ENCODE measurements at regions not wholly inside any gene's neighbourhood (a gene's known extent, or its start where the extent isn't known, plus 50 kb on each side); places are given as distances from the start of the nearest gene placed in this dataset.

GRCh38 chr13:88294368-88294767 is 623.2 kb downstream of the SLITRK5 start:
- TF ChIP-seq, protein P1, sequence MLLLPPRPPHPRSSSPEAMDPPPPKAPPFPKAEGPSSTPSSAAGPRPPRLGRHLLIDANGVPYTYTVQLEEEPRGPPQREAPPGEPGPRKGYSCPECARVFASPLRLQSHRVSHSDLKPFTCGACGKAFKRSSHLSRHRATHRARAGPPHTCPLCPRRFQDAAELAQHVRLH (tag by site-specific recombination; IDR thresholded peaks at IDR 0.05): no peak
- TF ChIP-seq ZNF639 (tag by site-specific recombination; IDR thresholded peaks at IDR 0.05) (no peak), ZBTB21 (tag by site-specific recombination; IDR thresholded peaks at IDR 0.05) (no peak), CTCF (tag by site-specific recombination; IDR thresholded peaks at IDR 0.05) (no peak), HOXD13 (CRISPR knock-in tag; IDR thresholded peaks at IDR 0.05; ENCODE audit: borderline replicate concordance) (no peak), PBX3 (CRISPR knock-in tag; IDR thresholded peaks at IDR 0.05) (no peak), ZNF112 (tag by site-specific recombination; IDR thresholded peaks at IDR 0.05) (no peak), REST (tag by site-specific recombination; IDR thresholded peaks at IDR 0.05) (no peak), ZNF146 (tag by site-specific recombination; IDR thresholded peaks at IDR 0.05) (no peak)

All from HEK293 (cell line).